ENCODE measurements at regions not wholly inside any gene's neighbourhood (a gene's known extent, or its start where the extent isn't known, plus 50 kb on each side); places are given as distances from the start of the nearest gene placed in this dataset.
A peak's percentile ranks its signal among the peaks of the same experiment; 100 is the strongest.
"Not testable (repeated sequence)": the region's sequence is repeated elsewhere in the genome, so short reads cannot be mapped to it uniquely, and the experiment has no call there.

GRCh38 chr17:68127914-68128313, 92.4 kb downstream of the KPNA2 start:
- DNase-seq: peak in 1 of 2 experiments; percentile 23
- TF ChIP-seq POLR2A (IDR thresholded peaks at IDR 0.05; ENCODE audit: low read length): no peak

GRCh38 chr17:68131456-68131855, 95.9 kb downstream of the KPNA2 start:
- TF ChIP-seq GATA1 (IDR thresholded peaks at IDR 0.05; ENCODE audit: low read depth, low read length): no peak
- no peak for TF ChIP-seq POLR2A (IDR thresholded peaks at IDR 0.05; ENCODE audit: low read length)
- DNase-seq: no peak

- no peak for DNase-seq
- TF ChIP-seq POLR2A (IDR thresholded peaks at IDR 0.05; ENCODE audit: low read length): no peak
- TF ChIP-seq GATA1 (IDR thresholded peaks at IDR 0.05; ENCODE audit: low read depth, low read length): no peak
These were observed 98.0 kb downstream of the KPNA2 start for GRCh38 chr17:68133346-68134045.

GRCh38 chr17:68134046-68134637, 98.6 kb downstream of the KPNA2 start:
- no peak for DNase-seq
- TF ChIP-seq GATA1 (IDR thresholded peaks at IDR 0.05; ENCODE audit: low read depth, low read length): no peak
- no peak for TF ChIP-seq POLR2A (IDR thresholded peaks at IDR 0.05; ENCODE audit: low read length)

GRCh38 chr17:68134731-68135130, 99.2 kb downstream of the KPNA2 start:
- DNase-seq: no peak
- TF ChIP-seq POLR2A (IDR thresholded peaks at IDR 0.05; ENCODE audit: low read length): no peak
- no peak for TF ChIP-seq GATA1 (IDR thresholded peaks at IDR 0.05; ENCODE audit: low read depth, low read length)

- TF ChIP-seq GATA1 (IDR thresholded peaks at IDR 0.05; ENCODE audit: low read depth, low read length): no peak
- no peak for TF ChIP-seq POLR2A (IDR thresholded peaks at IDR 0.05; ENCODE audit: low read length)
- DNase-seq: no peak
These were observed 99.8 kb downstream of the KPNA2 start for GRCh38 chr17:68135141-68135887.

- DNase-seq: no peak
- TF ChIP-seq POLR2A (IDR thresholded peaks at IDR 0.05; ENCODE audit: low read length) (no peak), GATA1 (IDR thresholded peaks at IDR 0.05; ENCODE audit: low read depth, low read length) (no peak)
These were observed 105.5 kb downstream of the KPNA2 start for GRCh38 chr17:68141050-68141449.

GRCh38 chr17:68142595-68142994, 105.2 kb upstream of the AMZ2 start:
- DNase-seq: no peak
- TF ChIP-seq GATA1 (IDR thresholded peaks at IDR 0.05; ENCODE audit: low read depth, low read length) (no peak), POLR2A (IDR thresholded peaks at IDR 0.05; ENCODE audit: low read length) (no peak)

GRCh38 chr17:68143425-68143824, 104.4 kb upstream of the AMZ2 start:
- DNase-seq: no peak
- TF ChIP-seq POLR2A (IDR thresholded peaks at IDR 0.05; ENCODE audit: low read length): no peak
- no peak for TF ChIP-seq GATA1 (IDR thresholded peaks at IDR 0.05; ENCODE audit: low read depth, low read length)

- TF ChIP-seq GATA1 (IDR thresholded peaks at IDR 0.05; ENCODE audit: low read depth, low read length): no peak
- no peak for TF ChIP-seq POLR2A (IDR thresholded peaks at IDR 0.05; ENCODE audit: low read length)
- DNase-seq: no peak
These were observed 102.8 kb upstream of the AMZ2 start for GRCh38 chr17:68145088-68145487.

- DNase-seq: no peak
- no peak for TF ChIP-seq GATA1 (IDR thresholded peaks at IDR 0.05; ENCODE audit: low read depth, low read length)
- no peak for TF ChIP-seq POLR2A (IDR thresholded peaks at IDR 0.05; ENCODE audit: low read length)
These were observed 98.9 kb upstream of the AMZ2 start for GRCh38 chr17:68148936-68149335.

GRCh38 chr17:68152161-68152571, 95.7 kb upstream of the AMZ2 start:
- TF ChIP-seq GATA1 (IDR thresholded peaks at IDR 0.05; ENCODE audit: low read depth, low read length): no peak
- TF ChIP-seq POLR2A (IDR thresholded peaks at IDR 0.05; ENCODE audit: low read length): no peak
- no peak for DNase-seq

- no peak for DNase-seq
- TF ChIP-seq POLR2A (IDR thresholded peaks at IDR 0.05; ENCODE audit: low read length) (no peak), GATA1 (IDR thresholded peaks at IDR 0.05; ENCODE audit: low read depth, low read length) (no peak)
These were observed 92.2 kb upstream of the AMZ2 start for GRCh38 chr17:68155692-68156091.

GRCh38 chr17:68161644-68162428, 86.0 kb upstream of the AMZ2 start:
- DNase-seq: no peak
- TF ChIP-seq POLR2A (IDR thresholded peaks at IDR 0.05; ENCODE audit: low read length): no peak
- TF ChIP-seq GATA1 (IDR thresholded peaks at IDR 0.05; ENCODE audit: low read depth, low read length): no peak

GRCh38 chr17:68168273-68169164, 79.3 kb upstream of the AMZ2 start:
- not testable (repeated sequence) for DNase-seq

GRCh38 chr17:68169165-68169821, 78.5 kb upstream of the AMZ2 start:
- DNase-seq: not testable (repeated sequence)

All from erythroblast (primary cell).